Stimulated activated naive CD8-positive, alpha-beta T cell treated with anti-CD3 and anti-CD28 coated beads, Interleukin-15, Interleukin-2, amounts not matched to agents 100 U/mL and 50 U/mL, for 24 hours (primary cell): ENCODE measurements at regions not wholly inside any gene's neighbourhood (a gene's known extent, or its start where the extent isn't known, plus 50 kb on each side); places are given as distances from the start of the nearest gene placed in this dataset.

Source experiments
- ATAC-seq: fragments of 150-1000 bp; cut with Tn5 transposase; one replicate; pipeline ENCODE4 v1.10.0; 2021
- DNase-seq: peaks from one replicate; pipeline ENCODE4 v3.0.0; 2021

DNA sequence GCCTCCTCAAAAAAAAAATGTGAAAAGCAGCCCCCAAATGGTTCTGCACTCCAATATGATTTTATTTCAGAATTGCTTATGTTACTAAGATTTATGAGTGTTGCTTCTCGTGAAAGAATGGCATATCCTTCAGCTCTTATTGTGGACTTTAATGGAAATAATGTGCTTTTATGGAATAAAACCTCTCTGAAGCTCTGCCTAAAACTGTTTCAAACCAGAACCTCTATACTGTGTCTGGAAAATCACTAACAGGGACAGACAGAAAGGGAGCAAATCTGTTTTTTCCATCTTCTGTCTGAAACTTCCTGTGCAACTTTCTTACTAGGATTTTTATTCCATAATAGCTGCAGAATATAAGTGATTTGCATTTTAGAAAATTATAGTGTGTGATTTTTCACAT lies 493.1 kb downstream of the ANKRD50 start:
- ATAC-seq (no peak), DNase-seq (no peak)

DNA sequence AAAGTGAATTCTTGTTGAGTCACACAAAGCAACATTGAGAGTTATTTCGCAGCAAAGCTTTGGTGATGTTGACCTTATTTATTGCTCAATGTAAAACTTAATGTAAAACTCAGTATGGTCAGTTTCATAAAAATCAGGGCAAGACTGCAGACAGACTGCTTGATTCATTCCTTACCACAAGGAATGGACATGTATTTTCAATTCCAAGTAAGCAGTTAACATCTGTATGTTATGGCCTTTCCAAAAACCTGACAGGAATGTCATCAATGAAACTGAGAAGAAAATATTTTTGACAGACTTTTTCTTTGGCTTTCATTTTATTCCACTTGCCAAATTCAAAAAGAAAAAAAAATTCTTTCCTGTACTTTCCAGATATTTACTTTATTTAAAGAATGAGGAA lies 488.3 kb downstream of the ANKRD50 start:
- ATAC-seq, result no peak
- DNase-seq, result no peak

DNA sequence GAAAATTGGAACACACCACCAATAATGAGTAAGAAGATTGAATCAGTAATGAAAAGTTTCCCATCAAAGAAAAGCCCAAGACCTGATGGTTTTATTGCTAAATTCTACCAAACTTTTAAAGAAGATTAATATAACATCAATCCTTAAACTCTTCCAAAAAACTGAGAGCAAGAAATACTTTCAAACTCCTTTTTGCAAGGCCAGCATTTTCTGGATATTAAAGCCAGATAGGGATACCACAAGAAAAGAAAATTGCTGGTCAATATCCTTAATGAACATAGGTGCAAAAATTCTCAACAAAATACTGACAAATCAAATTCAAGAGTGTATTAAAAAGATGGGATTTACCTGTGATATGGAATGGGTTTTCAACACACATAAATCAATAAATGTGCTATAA lies 484.6 kb downstream of the ANKRD50 start:
- DNase-seq (no peak), ATAC-seq (no peak)

DNA sequence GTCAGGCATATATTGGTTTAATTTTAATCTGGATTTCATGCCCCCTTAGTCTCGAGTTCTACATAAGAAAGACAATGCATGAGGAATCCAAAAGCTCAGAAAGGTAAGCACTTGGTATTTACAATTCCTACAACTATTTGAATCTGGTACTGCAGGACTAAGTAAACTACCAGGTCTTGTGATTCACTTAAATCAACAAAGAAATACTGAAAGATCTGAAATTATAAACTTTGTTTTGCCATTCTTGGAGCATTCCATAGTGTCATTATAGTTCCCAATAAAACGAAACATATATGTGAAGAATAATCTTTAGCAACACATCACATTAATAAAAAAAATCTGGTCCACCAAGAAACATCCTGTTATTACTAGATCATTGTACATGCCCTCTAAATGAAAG lies 482.3 kb downstream of the ANKRD50 start:
- ATAC-seq (no peak), DNase-seq (no peak)

DNA sequence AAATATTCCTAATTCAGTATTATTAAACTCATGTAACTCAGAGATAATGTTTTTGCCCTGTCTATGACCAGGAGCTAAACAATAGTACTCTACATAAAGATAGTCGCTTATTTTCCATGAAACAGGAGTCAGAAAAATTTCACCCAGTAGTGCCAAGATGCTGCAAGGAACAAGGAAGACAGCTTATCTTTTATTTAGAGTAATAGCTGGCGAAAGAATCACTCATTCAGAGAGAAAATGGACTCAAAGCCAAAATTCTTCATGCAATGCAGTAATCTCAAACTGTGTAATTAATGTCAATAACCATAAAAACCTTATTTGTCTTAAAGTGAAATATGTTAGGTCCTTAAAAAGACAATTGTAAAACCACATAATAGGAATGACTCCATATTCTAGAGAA lies 477.8 kb downstream of the ANKRD50 start:
- ATAC-seq (no peak), DNase-seq (no peak)

DNA sequence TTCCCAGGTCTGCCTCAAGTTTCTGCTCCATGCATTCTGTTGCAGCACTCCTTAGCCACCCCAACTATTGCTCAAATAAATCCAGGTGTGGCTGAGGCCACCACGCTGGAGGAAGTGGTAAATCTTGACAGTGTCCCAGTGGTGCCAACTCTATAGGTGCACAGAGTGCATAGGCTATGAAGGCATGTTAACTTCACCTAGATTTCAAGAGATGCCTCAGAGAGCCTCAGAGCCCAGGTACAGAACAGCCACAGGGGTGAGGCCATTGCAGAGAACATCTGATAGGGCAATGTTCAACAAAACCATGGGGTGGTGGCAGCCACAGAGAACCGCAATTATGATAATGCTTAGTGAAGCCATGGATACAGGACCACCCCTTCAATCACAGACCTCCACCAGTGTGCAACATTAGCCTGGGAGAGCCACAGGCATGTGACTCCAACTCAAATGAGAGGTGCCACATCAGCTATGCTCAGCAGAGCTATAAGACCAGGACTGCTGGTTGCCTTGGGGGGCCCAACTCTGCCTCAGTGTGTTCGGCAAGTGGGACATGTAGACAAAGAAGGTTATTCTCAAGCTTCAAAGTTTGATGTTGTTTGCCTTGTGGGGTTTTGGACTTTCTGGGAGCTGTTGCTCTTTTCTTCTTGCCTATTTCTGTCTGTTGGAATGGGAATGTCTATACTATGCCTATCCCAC lies 468.7 kb downstream of the ANKRD50 start:
- ATAC-seq, result no peak
- DNase-seq, result no peak

DNA sequence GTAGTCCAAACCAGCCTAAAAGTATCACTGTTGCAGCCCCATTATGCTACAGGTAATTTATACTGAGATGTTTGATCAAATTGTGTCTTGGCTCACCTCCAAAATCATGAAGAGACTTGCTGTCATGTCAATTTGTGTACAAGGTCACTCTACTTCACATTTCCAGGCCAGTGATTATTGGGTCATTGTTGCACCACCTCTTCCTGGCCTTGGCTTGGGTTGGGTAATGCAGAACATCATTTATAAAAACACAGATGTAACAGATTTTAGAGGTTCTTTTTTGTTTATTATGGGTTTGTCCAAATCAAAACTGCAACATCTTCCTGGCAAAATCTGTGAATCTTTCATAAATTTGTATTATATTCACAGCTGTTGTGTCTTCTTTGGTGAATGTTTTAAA lies 459.5 kb downstream of the ANKRD50 start:
- DNase-seq, result no peak
- no peak for ATAC-seq

DNA sequence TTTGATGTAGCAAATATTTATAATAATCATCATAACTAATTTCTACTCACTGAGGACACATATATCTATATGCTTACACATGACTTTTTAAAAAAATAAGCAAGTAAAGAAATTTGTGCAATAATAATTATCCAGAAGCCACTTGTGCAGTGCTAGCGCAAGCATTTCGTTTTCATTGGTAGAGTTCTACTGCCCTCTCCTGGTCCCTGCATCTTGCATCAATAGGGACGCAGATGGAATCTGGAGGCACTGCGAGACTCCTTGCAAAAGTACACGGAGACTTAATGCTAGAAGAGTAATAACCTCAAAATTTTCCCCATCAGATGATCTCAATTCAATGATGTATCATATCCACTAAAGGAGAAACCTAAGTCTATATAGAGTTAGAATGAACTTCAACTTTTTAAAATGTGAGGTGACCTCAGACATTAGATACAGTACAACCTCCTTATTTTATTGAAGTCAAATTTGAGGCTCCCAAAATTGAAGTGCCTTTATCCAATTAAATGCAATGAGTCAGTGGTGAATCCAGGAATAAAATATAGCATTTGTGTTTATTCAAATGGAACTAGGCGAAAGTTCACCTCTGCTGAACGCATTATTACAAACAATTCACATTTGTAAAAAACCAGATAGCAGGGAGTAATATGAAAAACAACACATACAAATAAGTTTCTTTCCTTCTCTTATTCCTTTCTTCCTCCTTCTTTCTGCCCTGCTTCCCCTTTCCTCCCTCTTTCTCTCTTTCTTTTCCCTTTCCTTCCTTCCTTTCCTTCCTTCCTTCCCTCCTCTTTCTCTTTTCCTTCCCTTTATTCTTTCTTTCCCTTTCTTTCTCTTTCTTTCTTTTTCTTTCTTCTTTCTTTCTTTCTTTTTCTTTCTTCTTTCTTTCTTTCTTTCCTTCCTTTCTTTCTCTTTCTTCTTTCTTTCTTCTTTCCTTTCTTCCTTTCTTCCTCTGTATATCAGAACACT lies 450.0 kb downstream of the ANKRD50 start:
- DNase-seq, result peak; percentile 37
- ATAC-seq, result peak; percentile 76

DNA sequence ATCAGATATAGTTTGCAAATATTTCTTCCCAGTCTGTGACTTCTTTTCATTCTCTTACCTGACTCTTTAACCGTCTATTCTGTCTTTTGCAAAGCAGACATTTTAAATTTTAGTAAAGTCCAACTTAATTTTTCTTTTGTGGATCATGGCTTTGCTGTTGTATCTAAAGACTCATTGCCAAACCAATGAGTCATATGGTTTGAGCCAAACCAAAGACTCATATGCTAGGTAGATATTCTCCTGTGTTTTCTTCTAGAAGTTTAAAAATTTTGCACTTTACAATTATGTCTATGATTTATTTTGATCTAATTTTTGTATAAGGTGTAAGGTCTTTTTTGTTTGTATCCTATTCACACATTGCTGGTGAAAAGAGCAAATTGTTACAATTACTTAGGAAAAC lies 446.8 kb downstream of the ANKRD50 start:
- no peak for ATAC-seq
- DNase-seq, result no peak

DNA sequence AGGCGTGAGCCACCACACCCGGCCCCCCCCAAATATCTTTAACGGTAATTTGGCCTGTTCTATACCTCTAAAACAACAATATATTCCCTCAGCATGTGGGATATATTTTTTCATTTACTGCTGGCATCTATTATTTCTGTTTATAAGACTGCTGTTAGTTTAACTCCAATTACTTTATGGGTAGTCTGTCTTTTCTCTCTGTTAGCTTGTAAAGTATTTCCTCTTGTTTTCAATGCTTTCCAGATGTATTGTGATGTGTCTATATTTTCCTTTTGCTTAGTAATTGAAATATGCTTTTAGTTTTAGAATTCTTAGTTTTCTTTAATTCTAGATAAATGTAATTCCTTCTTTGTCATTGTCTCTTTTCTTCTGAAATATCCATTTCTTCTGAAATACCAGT lies 445.8 kb downstream of the ANKRD50 start:
- ATAC-seq (no peak), DNase-seq (no peak)

DNA sequence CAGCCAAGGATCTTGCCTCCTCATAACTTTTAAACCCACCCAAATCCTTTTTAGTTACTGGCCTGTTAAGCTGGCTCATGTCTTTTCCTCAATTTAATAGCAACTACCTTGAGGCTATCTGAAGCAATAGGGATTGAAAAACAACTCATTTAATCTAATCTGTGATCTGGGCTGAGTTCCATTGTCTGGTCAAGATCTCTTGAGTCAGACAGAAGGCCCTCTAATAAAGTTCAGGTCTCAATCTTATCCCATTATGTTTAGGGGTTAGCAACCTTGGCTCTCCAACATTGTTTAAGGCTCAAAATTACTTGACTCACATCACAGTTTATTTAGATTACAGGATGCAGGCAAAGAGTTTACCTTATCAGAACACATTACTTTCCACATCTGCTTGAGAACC lies 436.1 kb downstream of the ANKRD50 start:
- DNase-seq, result no peak
- ATAC-seq, result no peak

DNA sequence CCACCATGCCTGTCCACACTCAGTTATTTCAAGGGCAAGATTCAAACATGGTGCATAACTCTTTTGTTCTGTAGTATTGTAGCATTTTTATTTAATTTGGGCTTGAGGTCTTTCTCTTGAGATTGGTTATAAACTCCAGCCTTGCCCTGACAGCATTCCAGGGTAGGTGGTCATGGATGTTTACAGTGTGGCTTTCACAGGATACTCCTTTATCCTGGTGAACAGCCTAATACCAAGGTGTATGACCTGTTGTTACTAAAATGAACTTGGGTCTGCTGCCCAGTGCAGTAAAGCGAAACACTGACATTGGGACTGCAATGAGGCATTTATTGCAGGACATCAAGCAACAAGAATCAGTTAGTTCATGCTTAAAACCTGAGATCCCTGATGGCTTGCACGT lies 434.8 kb downstream of the ANKRD50 start:
- ATAC-seq (no peak), DNase-seq (no peak)

DNA sequence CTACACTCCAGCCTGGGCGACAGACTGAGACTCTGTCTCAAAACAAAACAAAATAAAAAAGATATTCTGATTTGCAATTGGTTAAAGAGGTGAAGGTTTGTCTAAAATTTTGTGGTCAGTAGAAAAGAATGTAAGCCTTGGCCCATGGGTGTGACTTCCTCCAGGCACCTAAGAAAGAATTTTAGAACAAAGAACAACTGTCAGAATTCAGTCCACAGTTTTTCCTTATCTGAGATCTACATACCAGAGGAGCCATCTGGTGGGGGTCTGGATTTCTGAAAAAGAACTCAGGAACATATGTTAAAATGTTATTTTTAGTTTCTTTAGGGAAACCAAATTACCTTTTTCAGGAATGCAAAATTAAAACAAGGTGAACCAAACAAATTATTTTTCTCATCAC lies 434.1 kb downstream of the ANKRD50 start:
- DNase-seq (no peak), ATAC-seq (no peak)

DNA sequence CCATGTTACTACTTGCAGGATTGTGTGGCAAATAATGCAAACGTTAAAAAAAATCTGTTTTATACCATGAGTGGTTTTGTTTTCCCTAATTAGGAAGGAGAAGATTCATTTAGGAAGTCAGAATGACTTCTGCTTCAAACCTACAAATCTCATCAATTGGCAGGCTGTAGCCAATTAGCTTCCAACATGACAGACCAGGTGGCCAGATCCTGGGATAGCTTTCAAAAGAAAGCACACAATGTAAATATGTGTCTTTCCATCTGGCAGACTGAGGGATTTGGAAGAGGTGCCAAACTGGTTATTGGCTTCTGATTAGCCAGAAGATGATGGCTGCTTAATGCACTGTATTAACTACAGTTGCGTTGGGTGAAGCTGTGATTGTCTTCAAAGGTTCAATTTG lies 432.8 kb downstream of the ANKRD50 start:
- DNase-seq (no peak), ATAC-seq (no peak)

DNA sequence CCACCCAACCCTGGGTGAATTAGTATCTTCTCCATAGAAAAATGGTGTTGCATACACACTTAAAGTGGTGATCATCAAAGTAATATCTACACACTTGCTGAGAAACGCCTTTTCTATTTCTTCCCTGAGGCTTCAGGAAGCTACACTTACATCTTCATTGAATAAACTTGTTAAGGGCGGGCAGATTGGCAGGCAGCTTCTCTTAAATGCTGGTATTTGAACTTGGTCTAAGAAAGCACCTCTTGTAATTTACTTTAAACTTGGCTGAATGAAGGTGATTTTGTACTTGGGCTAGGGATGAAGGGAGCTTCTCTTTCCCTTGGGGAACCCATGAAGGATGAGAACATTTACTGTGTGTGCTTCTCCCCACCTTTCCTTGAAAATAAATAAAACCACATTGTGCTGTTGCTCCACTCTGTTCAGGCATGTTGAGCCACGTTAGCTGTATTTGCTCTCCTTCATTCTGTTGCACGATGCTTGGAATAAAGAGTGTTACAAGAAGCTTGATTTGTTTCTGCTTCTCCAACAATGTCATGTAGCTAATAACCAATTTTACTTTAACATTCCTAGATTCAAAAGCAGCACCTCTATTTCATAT lies 430.1 kb downstream of the ANKRD50 start:
- no peak for DNase-seq
- no peak for ATAC-seq

DNA sequence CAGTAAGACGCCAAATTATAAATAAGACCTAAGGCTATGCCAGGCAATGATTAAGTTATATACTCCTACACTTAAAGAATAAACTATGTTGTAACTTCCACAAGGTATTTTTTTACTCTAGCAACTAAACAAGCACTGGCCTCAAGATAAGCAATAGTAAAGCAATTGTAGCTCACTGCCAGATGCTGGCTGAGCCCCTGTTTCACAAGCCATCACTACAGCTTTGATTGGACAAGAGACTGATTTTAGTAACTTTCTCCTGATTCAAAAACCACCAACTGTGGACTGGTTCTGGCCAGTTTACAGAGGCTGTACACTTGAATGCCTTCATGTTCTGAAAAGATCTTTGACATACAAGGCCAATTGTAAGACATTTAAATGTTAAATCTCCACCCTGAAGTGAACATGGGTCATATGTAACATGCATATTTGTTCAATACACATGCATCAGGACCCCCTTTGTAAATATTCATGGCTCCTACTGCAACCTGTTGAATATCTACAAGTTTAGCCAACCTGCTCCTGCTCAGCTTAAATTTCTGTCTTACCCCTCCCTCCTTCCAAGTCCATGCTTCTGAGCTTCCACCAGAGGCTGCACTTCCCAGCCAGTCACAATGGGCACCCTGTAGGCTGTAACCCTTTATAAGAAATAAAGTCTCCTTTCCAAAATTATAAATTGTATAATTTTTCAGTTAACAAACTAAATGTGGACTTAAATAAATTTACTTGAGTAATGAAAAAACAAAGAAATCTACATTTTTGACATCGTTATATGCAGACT lies 423.6 kb downstream of the ANKRD50 start:
- DNase-seq (no peak), ATAC-seq (no peak)

DNA sequence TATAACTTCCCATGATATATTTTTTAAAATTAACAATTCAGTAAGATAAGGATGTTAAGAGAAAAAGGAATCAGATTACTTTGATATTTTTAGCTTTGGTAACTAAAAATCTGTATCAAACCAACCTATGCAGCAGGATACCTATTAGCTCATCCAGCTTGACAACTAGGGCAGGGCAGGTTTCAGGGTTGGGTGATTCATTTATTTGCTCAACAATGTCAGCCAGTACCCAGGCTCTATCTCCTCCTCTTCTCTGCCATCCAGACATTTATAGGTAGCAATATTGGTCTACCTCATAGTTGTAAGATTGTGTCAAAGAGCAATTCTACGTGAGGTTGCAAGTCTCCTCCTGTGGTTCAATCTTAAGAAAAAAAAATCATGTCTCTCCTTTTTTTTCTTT lies 421.9 kb downstream of the ANKRD50 start:
- DNase-seq (no peak), ATAC-seq (no peak)

DNA sequence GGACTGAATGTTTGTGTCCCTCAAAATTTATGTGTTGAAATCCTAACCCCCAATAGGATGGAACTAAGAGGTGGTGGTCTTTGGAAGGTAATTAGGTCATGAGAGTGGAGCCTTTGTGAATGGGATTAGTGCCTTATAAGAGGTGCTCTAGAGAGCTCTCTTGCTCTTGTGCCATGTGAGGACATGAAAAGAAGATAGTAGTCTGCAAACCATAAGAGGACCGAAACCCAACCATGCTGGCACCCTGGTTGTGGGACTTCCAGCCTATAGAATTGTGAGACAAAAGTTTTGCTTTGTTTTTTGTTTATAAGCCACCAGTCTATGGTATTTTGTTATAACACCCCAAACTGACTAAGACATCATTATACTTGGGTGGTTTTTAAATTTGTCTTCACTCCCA lies 417.1 kb downstream of the ANKRD50 start:
- DNase-seq (no peak), ATAC-seq (no peak)

DNA sequence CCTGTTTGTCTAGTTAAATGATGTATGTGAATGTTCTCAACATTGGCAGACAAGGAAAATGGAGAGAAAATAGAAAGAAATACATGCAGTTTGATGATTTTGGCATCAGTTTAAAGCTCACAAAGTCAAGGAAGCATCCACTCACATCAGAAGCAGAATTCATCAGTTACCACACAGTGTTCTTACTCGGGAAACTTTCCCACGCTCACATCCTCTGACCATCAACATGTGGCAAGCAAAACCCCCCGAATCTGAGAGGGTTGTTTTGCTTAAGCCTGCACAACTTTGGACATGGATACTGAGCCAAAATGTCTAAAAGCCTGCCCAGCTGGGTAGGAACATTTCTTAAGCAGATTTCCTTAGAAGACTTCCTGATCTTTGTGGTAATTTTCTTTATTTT lies 407.6 kb downstream of the ANKRD50 start:
- no peak for ATAC-seq

DNA sequence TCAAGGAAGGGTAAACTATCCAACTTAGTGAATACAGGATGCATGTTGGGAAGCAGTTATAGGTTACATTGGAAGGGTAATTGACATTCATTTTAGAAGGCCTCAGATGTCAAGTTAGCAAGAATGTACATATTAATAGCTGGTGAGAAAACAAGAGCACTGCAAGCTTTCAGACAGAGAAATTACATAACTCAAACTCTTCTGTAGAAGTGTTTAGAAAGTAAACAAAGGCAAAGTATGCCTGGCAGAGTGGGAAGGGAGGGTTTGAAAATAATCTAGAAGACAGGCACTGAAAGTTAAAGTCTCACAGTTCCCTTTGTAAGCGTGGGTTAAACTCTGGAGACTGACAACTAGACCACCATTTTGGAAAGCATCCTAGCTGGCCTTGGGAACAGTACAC lies 406.2 kb downstream of the ANKRD50 start:
- DNase-seq (no peak), ATAC-seq (no peak)

More for the DNA sequence above, 407.6 kb downstream of the ANKRD50 start:
- DNase-seq, result no peak

DNA sequence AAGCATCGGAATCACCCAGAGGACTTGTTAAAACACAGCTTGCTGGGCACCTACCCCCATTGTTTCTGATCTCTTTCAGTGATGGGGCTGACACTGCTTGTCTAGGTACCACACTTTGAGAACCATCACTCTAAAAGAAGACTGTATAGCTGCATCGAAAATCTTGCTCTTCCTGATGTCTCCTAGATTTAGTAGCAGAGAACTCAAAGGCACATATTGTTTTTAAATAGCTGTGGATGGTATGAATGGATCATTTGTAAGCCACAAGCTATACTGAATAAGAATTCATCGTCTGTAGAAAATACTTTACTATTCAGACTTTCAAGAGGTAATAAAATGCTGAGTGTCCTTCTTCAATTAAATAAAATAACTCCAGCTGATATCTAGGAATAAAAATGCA lies 405.4 kb downstream of the ANKRD50 start:
- no peak for ATAC-seq
- no peak for DNase-seq

DNA sequence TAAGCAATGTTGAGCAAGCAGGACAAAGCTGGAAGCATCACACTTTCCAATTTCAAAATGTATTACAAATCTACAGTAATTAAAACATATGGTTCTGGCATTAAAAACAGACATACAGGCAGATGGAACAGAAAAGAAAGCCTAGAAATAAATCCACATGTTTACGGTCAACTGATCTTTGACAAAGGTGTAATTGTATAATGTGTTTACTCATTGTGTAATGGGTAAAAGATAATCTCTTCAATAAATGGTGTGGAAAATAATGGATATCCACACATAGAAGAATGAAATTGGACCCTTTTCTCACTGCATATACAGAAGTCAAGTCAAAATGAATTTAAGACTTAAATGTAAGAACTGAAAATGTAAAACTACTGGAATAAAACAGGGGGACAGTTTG lies 394.2 kb downstream of the ANKRD50 start:
- ATAC-seq (no peak), DNase-seq (no peak)
